Liver (tissue), 3 donors: ENCODE measurements at regions not wholly inside any gene's neighbourhood (a gene's known extent, or its start where the extent isn't known, plus 50 kb on each side); places are given as distances from the start of the nearest gene placed in this dataset.

ENCODE experiments used
- SP1 ChIP-seq: IDR thresholded peaks from 2 replicates; pipeline ENCODE4 v1.6.1; 2018; ENCODE audit warnings: antibody characterized with exemption, mild to moderate bottlenecking
- TF ChIP-seq, protein P1 (sequence below): fragments of 150-350 bp; IDR thresholded peaks from 2 replicates; pipeline ENCODE4 v1.5.1; 2017; ENCODE audit warnings: improper control_type of control experiment, low read depth, low read length; ENCODE audit not compliant: missing input control
- TF ChIP-seq, protein P2 (sequence below): IDR thresholded peaks from 2 replicates; pipeline ENCODE4 v1.6.1; 2016; ENCODE audit warnings: antibody characterized with exemption
- TF ChIP-seq, protein P3 (sequence below): IDR thresholded peaks from 2 replicates; pipeline ENCODE4 v1.6.1; 2016; ENCODE audit warnings: antibody characterized with exemption
- donor health status: healthy.
- donor health status: healthy.

DNA sequence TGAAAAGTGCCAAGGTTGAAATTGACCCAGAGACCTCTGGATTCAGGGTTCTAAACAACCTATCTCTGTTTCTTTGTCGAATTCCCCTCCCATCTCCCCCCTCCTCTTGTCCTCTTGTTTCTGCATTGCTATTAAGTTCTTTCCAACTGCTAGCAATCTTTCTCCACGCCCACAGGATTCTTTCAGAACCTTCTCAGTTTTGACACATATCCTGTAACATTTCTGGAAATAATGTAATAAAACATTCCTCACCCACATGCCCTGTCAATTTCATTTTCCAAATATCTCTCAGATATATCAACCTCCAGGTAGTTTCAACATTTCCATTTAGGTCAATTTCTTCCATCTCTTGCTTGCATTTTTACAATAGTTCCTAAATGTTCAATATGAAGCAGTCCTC, 1105.9 kb downstream of the ARAP2 start:
- TF ChIP-seq, protein P1, sequence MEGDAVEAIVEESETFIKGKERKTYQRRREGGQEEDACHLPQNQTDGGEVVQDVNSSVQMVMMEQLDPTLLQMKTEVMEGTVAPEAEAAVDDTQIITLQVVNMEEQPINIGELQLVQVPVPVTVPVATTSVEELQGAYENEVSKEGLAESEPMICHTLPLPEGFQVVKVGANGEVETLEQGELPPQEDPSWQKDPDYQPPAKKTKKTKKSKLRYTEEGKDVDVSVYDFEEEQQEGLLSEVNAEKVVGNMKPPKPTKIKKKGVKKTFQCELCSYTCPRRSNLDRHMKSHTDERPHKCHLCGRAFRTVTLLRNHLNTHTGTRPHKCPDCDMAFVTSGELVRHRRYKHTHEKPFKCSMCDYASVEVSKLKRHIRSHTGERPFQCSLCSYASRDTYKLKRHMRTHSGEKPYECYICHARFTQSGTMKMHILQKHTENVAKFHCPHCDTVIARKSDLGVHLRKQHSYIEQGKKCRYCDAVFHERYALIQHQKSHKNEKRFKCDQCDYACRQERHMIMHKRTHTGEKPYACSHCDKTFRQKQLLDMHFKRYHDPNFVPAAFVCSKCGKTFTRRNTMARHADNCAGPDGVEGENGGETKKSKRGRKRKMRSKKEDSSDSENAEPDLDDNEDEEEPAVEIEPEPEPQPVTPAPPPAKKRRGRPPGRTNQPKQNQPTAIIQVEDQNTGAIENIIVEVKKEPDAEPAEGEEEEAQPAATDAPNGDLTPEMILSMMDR, result no peak
- TF ChIP-seq, protein P2, sequence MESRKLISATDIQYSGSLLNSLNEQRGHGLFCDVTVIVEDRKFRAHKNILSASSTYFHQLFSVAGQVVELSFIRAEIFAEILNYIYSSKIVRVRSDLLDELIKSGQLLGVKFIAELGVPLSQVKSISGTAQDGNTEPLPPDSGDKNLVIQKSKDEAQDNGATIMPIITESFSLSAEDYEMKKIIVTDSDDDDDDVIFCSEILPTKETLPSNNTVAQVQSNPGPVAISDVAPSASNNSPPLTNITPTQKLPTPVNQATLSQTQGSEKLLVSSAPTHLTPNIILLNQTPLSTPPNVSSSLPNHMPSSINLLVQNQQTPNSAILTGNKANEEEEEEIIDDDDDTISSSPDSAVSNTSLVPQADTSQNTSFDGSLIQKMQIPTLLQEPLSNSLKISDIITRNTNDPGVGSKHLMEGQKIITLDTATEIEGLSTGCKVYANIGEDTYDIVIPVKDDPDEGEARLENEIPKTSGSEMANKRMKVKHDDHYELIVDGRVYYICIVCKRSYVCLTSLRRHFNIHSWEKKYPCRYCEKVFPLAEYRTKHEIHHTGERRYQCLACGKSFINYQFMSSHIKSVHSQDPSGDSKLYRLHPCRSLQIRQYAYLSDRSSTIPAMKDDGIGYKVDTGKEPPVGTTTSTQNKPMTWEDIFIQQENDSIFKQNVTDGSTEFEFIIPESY, result no peak
- TF ChIP-seq, protein P3, sequence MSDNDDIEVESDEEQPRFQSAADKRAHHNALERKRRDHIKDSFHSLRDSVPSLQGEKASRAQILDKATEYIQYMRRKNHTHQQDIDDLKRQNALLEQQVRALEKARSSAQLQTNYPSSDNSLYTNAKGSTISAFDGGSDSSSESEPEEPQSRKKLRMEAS, result no peak
- TF ChIP-seq SP1, result no peak
